Natural killer cell treated with Interleukin-12 subunit alpha and Interleukin-12 subunit beta and Interleukin-15 and Interleukin-18, amount 100 ng/mL, for 72 hours (primary cell): ENCODE measurements at regions not wholly inside any gene's neighbourhood (a gene's known extent, or its start where the extent isn't known, plus 50 kb on each side); places are given as distances from the start of the nearest gene placed in this dataset.

Experiments used
- ATAC-seq, 2 donors: fragments of 150-1000 bp; cut with Tn5 transposase in 1 of 2; sonication (Bioruptor Pico), chemical (Tn5 transposase) in 1 of 2; 2 replicates each; pipeline ENCODE4 v1.10.0; 2021
- DNase-seq: peaks from one replicate; pipeline ENCODE4 v3.0.0; 2022; ENCODE audit warnings: low spot score
- H3K27ac Mint-ChIP-seq, 2 donors: 1 replicate in 1 of 2; 2 replicates in 1 of 2; pipeline ENCODE4 v1.8.0; 2022; ENCODE audit warnings: mixed read lengths in 2 of 2, mild to moderate bottlenecking in 1 of 2, moderate library complexity in 1 of 2
- H3K27me3 Mint-ChIP-seq, 2 donors: 1 replicate in 1 of 2; 2 replicates in 1 of 2; pipeline ENCODE4 v1.8.0; 2022; ENCODE audit warnings: mixed read lengths in 2 of 2
- H3K36me3 Mint-ChIP-seq: one replicate; pipeline ENCODE4 v1.8.0; 2022; ENCODE audit warnings: mixed read lengths
- H3K4me1 Mint-ChIP-seq, 2 donors: 1 replicate in 1 of 2; 2 replicates in 1 of 2; pipeline ENCODE4 v1.8.0; 2022; ENCODE audit warnings: low read depth in 2 of 2, mixed read lengths in 2 of 2, mild to moderate bottlenecking in 1 of 2
- H3K4me3 Mint-ChIP-seq: one replicate; pipeline ENCODE4 v1.8.0; 2022; ENCODE audit warnings: mixed read lengths
- H3K9me3 Mint-ChIP-seq: 2 replicates; pipeline ENCODE4 v1.8.0; 2022; ENCODE audit warnings: mixed read lengths

GRCh38 chr3:168156479-168156878 lies 60.8 kb upstream of the GOLIM4 start:
- H3K27ac Mint-ChIP-seq: no peak overlapping the region

GRCh38 chr3:168155303-168155702 lies 59.6 kb upstream of the GOLIM4 start:
- ATAC-seq: no peak
- H3K27ac Mint-ChIP-seq: no peak overlapping the region
- H3K27me3 Mint-ChIP-seq: peaks cover 27 to 39% of the 10 kb centered on the region in 2 donors
- peaks cover 15% of the 10 kb centered on the region for H3K9me3 Mint-ChIP-seq
- H3K36me3 Mint-ChIP-seq: peaks cover 12% of the 10 kb centered on the region
- H3K4me3 Mint-ChIP-seq: no peak overlapping the region
- no peaks in the 10 kb centered on the region for H3K4me1 Mint-ChIP-seq
- DNase-seq: no peak

More at GRCh38 chr3:168156479-168156878, 60.8 kb upstream of the GOLIM4 start:
- ATAC-seq: no peak
- Mint-ChIP-seq H3K4me1 (no peaks in the 10 kb centered on the region), H3K4me3 (no peak overlapping the region), H3K36me3 (peaks cover 8% of the 10 kb centered on the region), H3K27me3 (peaks cover 26 to 31% of the 10 kb centered on the region in 2 donors), H3K9me3 (peaks cover 14% of the 10 kb centered on the region)
- DNase-seq: no peak

- H3K36me3 Mint-ChIP-seq: peaks cover 12% of the 10 kb centered on the region
- no peak overlapping the region for H3K4me3 Mint-ChIP-seq
- H3K27ac Mint-ChIP-seq: no peak overlapping the region
- peaks cover 32 to 45% of the 10 kb centered on the region in 2 donors for H3K27me3 Mint-ChIP-seq
- ATAC-seq (no peak), DNase-seq (no peak)
- no peaks in the 10 kb centered on the region for H3K4me1 Mint-ChIP-seq
- H3K9me3 Mint-ChIP-seq: peaks cover 15% of the 10 kb centered on the region
These were observed 58.4 kb upstream of the GOLIM4 start for GRCh38 chr3:168154089-168154488.

GRCh38 chr3:168152149-168152548 lies 56.4 kb upstream of the GOLIM4 start:
- peaks cover 29 to 43% of the 10 kb centered on the region in 2 donors for H3K27me3 Mint-ChIP-seq
- peaks cover 15% of the 10 kb centered on the region for H3K9me3 Mint-ChIP-seq
- DNase-seq: no peak
- no peaks in the 10 kb centered on the region for H3K4me1 Mint-ChIP-seq
- peaks cover 12% of the 10 kb centered on the region for H3K36me3 Mint-ChIP-seq
- no peak overlapping the region for H3K27ac Mint-ChIP-seq
- no peak for ATAC-seq
- no peak overlapping the region for H3K4me3 Mint-ChIP-seq
